ENCODE measurements at regions not wholly inside any gene's neighbourhood (a gene's known extent, or its start where the extent isn't known, plus 50 kb on each side); places are given as distances from the start of the nearest gene placed in this dataset.
"Not testable (repeated sequence)": the region's sequence is repeated elsewhere in the genome, so short reads cannot be mapped to it uniquely, and the experiment has no call there.

- ATAC-seq = no peak
- no peak for DNase-seq
Measured at GRCh38 chrX:118257781-118258180, 88.1 kb upstream of the WDR44 start.

- ATAC-seq (no peak), DNase-seq (no peak)
Measured at GRCh38 chrX:118259213-118259612, 86.7 kb upstream of the WDR44 start.

- DNase-seq (no peak), ATAC-seq (no peak)
Measured at GRCh38 chrX:118261151-118261550, 84.8 kb upstream of the WDR44 start.

GRCh38 chrX:118271775-118272174 lies 74.1 kb upstream of the WDR44 start:
- DNase-seq (no peak), ATAC-seq (no peak)

- ATAC-seq (no peak), DNase-seq (no peak)
Measured at GRCh38 chrX:118272242-118272641, 73.7 kb upstream of the WDR44 start.

GRCh38 chrX:118286066-118286762 lies 59.7 kb upstream of the WDR44 start:
- no peak for ATAC-seq
- no peak for DNase-seq

GRCh38 chrX:118295818-118296217 lies 50.1 kb upstream of the WDR44 start:
- not testable (repeated sequence) for ATAC-seq, DNase-seq

Data from stimulated activated naive CD8-positive, alpha-beta T cell treated with anti-CD3 and anti-CD28 coated beads, Interleukin-15, Interleukin-2, amounts not matched to agents 100 U/mL and 50 U/mL, for 24 hours (primary cell).